ENCODE measurements at regions not wholly inside any gene's neighbourhood (a gene's known extent, or its start where the extent isn't known, plus 50 kb on each side); places are given as distances from the start of the nearest gene placed in this dataset.

GRCh38 chr12:19659086-19659485 is 219.8 kb downstream of the AEBP2 start:
- no peak for TF ChIP-seq POLR2AphosphoS5 (IDR thresholded peaks at IDR 0.05; ENCODE audit: borderline replicate concordance, low read depth, low read length)
- TF ChIP-seq EZH2 (IDR thresholded peaks at IDR 0.05): no peak
- no peak for TF ChIP-seq FOXP2 (optimal IDR thresholded peaks at IDR 0.05; ENCODE audit: control extremely low read depth, extremely low read length, insufficient read depth)
